A673 (cell line): ENCODE measurements at regions not wholly inside any gene's neighbourhood (a gene's known extent, or its start where the extent isn't known, plus 50 kb on each side); places are given as distances from the start of the nearest gene placed in this dataset.

Source experiments
- EZH2 ChIP-seq: fragments of 200-600 bp; sonication (generic); IDR thresholded peaks from 2 replicates; pipeline ENCODE4 v1.6.1; 2017; ENCODE audit warnings: borderline replicate concordance, low read depth, mild to moderate bottlenecking, mixed read lengths, antibody characterized with exemption, low read length; ENCODE audit not compliant: poor library complexity, severe bottlenecking
- TF ChIP-seq, protein P1 (sequence below): fragments of 300-800, 200-600 bp; sonication (generic); conservative IDR thresholded peaks from 2 replicates; pipeline ENCODE4 v1.5.1; 2017; ENCODE audit warnings: low read depth, mild to moderate bottlenecking, antibody characterized with exemption, low read length, moderate library complexity, mixed read lengths

DNA sequence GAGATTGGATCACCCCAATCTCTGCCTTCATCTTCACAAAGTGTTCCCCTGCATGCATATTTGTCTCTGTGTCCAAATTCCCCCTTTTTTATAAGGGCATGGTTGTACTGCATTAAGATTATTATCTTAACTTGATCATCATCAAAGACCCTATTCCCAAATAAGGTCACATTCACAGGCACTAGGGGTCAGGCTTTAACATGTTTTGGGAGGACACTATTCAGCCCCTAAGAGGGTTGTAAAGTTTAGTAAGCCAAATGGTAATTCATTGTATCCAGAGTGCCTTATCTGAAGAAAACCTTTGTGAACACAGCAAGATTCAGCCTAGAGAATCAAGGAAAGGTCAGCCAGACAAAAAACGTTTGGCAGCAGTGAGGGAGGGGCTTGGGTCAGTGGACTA lies 317.6 kb upstream of the PLD5 start:
- TF ChIP-seq, protein P1, sequence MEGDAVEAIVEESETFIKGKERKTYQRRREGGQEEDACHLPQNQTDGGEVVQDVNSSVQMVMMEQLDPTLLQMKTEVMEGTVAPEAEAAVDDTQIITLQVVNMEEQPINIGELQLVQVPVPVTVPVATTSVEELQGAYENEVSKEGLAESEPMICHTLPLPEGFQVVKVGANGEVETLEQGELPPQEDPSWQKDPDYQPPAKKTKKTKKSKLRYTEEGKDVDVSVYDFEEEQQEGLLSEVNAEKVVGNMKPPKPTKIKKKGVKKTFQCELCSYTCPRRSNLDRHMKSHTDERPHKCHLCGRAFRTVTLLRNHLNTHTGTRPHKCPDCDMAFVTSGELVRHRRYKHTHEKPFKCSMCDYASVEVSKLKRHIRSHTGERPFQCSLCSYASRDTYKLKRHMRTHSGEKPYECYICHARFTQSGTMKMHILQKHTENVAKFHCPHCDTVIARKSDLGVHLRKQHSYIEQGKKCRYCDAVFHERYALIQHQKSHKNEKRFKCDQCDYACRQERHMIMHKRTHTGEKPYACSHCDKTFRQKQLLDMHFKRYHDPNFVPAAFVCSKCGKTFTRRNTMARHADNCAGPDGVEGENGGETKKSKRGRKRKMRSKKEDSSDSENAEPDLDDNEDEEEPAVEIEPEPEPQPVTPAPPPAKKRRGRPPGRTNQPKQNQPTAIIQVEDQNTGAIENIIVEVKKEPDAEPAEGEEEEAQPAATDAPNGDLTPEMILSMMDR = no peak
- no peak for TF ChIP-seq EZH2
